Parathyroid adenoma (tissue), 2 donors: ENCODE measurements at regions not wholly inside any gene's neighbourhood (a gene's known extent, or its start where the extent isn't known, plus 50 kb on each side); places are given as distances from the start of the nearest gene placed in this dataset.

Experiments used
- H2AFZ ChIP-seq: fragments of 300-600 bp; sonication (generic); one replicate; pipeline ENCODE4 v1.7.0; 2017; ENCODE audit warnings: antibody characterized with exemption, mild to moderate bottlenecking
- H3K27ac ChIP-seq: fragments of 300-600 bp; sonication (generic); one replicate; pipeline ENCODE4 v1.7.0; 2017
- H3K27me3 ChIP-seq: fragments of 300-600 bp; sonication (generic); one replicate; pipeline ENCODE4 v1.7.0; 2017; ENCODE audit warnings: low read length; ENCODE audit not compliant: control insufficient read depth, insufficient read depth
- H3K36me3 ChIP-seq: fragments of 300-600 bp; sonication (generic); one replicate; pipeline ENCODE4 v1.7.0; 2017; ENCODE audit warnings: low read length; ENCODE audit not compliant: control insufficient read depth, insufficient read depth
- H3K4me1 ChIP-seq: fragments of 300-600 bp; sonication (generic); one replicate; pipeline ENCODE4 v1.7.0; 2017; ENCODE audit warnings: control low read depth
- H3K4me2 ChIP-seq: fragments of 300-600 bp; sonication (generic); one replicate; pipeline ENCODE4 v1.7.0; 2017; ENCODE audit warnings: low read length
- H3K4me3 ChIP-seq: fragments of 300-600 bp; sonication (generic); one replicate; pipeline ENCODE4 v1.7.0; 2017; ENCODE audit warnings: low read depth, low read length
- H3K79me2 ChIP-seq: fragments of 300-600 bp; sonication (generic); one replicate; pipeline ENCODE4 v1.7.0; 2017; ENCODE audit warnings: control low read depth
- H3K9ac ChIP-seq: fragments of 300-600 bp; sonication (generic); one replicate; pipeline ENCODE4 v1.7.0; 2017; ENCODE audit warnings: mild to moderate bottlenecking
- H3K9me3 ChIP-seq: fragments of 300-600 bp; sonication (generic); one replicate; pipeline ENCODE4 v1.7.0; 2017; ENCODE audit warnings: low read length; ENCODE audit not compliant: control insufficient read depth
- TF ChIP-seq, protein P1 (sequence below): fragments of 300-600 bp; sonication (generic); IDR thresholded peaks from one replicate; pipeline ENCODE4 v1.7.0; 2017; ENCODE audit warnings: antibody characterized with exemption, mild to moderate bottlenecking
- donor health status: primary hyperparathyroidism.

DNA sequence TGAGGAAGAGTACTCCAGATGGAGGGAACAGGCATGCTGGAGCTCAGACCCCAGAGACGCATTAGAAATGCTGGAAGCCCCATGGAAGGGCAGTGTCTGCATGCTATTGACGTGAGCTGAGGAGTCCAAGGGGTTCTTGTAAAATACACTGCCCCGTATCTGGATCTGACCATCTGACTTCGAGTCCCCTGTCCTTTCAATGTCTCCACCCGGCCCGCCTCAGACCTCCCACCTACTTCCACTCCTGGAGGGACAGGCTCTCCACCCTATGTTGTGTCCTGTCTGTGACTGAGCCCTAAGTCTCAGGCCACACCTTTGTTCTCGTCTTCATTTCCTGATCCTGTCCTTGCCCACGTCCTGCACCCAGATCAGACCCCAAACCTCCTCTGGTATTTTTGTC is 496.3 kb downstream of the CDH26 start:
- no peak overlapping the region for H3K4me2 ChIP-seq
- TF ChIP-seq, protein P1, sequence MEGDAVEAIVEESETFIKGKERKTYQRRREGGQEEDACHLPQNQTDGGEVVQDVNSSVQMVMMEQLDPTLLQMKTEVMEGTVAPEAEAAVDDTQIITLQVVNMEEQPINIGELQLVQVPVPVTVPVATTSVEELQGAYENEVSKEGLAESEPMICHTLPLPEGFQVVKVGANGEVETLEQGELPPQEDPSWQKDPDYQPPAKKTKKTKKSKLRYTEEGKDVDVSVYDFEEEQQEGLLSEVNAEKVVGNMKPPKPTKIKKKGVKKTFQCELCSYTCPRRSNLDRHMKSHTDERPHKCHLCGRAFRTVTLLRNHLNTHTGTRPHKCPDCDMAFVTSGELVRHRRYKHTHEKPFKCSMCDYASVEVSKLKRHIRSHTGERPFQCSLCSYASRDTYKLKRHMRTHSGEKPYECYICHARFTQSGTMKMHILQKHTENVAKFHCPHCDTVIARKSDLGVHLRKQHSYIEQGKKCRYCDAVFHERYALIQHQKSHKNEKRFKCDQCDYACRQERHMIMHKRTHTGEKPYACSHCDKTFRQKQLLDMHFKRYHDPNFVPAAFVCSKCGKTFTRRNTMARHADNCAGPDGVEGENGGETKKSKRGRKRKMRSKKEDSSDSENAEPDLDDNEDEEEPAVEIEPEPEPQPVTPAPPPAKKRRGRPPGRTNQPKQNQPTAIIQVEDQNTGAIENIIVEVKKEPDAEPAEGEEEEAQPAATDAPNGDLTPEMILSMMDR, result no peak
- no peaks in the 10 kb centered on the region for H3K27me3 ChIP-seq
- no peak overlapping the region for H3K27ac ChIP-seq
- H3K9ac ChIP-seq, result no peak overlapping the region
- H3K4me3 ChIP-seq, result no peak overlapping the region
- H3K36me3 ChIP-seq, result no peaks in the 10 kb centered on the region
- no peaks in the 10 kb centered on the region for H3K9me3 ChIP-seq
- no peaks in the 10 kb centered on the region for H3K4me1 ChIP-seq
- H2AFZ ChIP-seq, result no peak overlapping the region
- H3K79me2 ChIP-seq, result no peaks in the 10 kb centered on the region

GRCh38 chr20:60455272-60455671 is 497.0 kb downstream of the CDH26 start:
- Histone ChIP-seq H2AFZ (no peak overlapping the region), H3K36me3 (no peaks in the 10 kb centered on the region), H3K9ac (no peak overlapping the region), H3K4me3 (no peak overlapping the region), H3K79me2 (no peaks in the 10 kb centered on the region), H3K4me1 (no peaks in the 10 kb centered on the region), H3K27me3 (no peaks in the 10 kb centered on the region), H3K27ac (no peak overlapping the region), H3K4me2 (no peak overlapping the region), H3K9me3 (no peaks in the 10 kb centered on the region)
- TF ChIP-seq, protein P1, result no peak

GRCh38 chr20:60459212-60459611 is 501.0 kb downstream of the CDH26 start:
- TF ChIP-seq, protein P1, result no peak
- Histone ChIP-seq H3K36me3 (no peaks in the 10 kb centered on the region), H3K4me2 (no peak overlapping the region), H3K27me3 (no peaks in the 10 kb centered on the region), H3K9me3 (no peaks in the 10 kb centered on the region), H2AFZ (no peak overlapping the region), H3K4me1 (no peaks in the 10 kb centered on the region), H3K4me3 (no peak overlapping the region), H3K9ac (no peak overlapping the region), H3K27ac (no peak overlapping the region), H3K79me2 (no peaks in the 10 kb centered on the region)

- H3K4me1 ChIP-seq, result no peaks in the 10 kb centered on the region
- H3K79me2 ChIP-seq, result no peaks in the 10 kb centered on the region
- H3K36me3 ChIP-seq, result no peaks in the 10 kb centered on the region
- H3K9me3 ChIP-seq, result no peaks in the 10 kb centered on the region
- H3K9ac ChIP-seq, result no peak overlapping the region
- no peak overlapping the region for H3K4me3 ChIP-seq
- no peaks in the 10 kb centered on the region for H3K27me3 ChIP-seq
- no peak overlapping the region for H3K4me2 ChIP-seq
- no peak overlapping the region for H2AFZ ChIP-seq
- TF ChIP-seq, protein P1, result no peak
- H3K27ac ChIP-seq, result no peak overlapping the region
Observed at GRCh38 chr20:60461993-60462392, 503.8 kb downstream of the CDH26 start.

GRCh38 chr20:60463798-60464197 is 505.6 kb downstream of the CDH26 start:
- H3K9me3 ChIP-seq, result no peaks in the 10 kb centered on the region
- H3K79me2 ChIP-seq, result no peaks in the 10 kb centered on the region
- H2AFZ ChIP-seq, result no peak overlapping the region
- no peak overlapping the region for H3K27ac ChIP-seq
- no peaks in the 10 kb centered on the region for H3K4me1 ChIP-seq
- H3K4me3 ChIP-seq, result no peak overlapping the region
- H3K36me3 ChIP-seq, result no peaks in the 10 kb centered on the region
- H3K27me3 ChIP-seq, result no peaks in the 10 kb centered on the region
- TF ChIP-seq, protein P1, result no peak
- H3K4me2 ChIP-seq, result no peak overlapping the region
- H3K9ac ChIP-seq, result no peak overlapping the region
